Liver (tissue), 3 donors: ENCODE measurements at regions not wholly inside any gene's neighbourhood (a gene's known extent, or its start where the extent isn't known, plus 50 kb on each side); places are given as distances from the start of the nearest gene placed in this dataset.

Experiments used
- CTCF ChIP-seq: fragments of 150-350 bp; IDR thresholded peaks from 2 replicates; pipeline ENCODE4 v1.5.1; 2017; ENCODE audit warnings: improper control_type of control experiment, low read depth, low read length; ENCODE audit not compliant: missing input control
- EGR1 ChIP-seq, 2 donors: IDR thresholded peaks; 2 replicates each; pipeline ENCODE4 v1.6.1; 2016 to 2018; ENCODE audit warnings: antibody characterized with exemption in 2 of 2, low read depth in 2 of 2
- FOXA1 ChIP-seq: IDR thresholded peaks from 2 replicates; pipeline ENCODE4 v1.6.1; 2016; ENCODE audit warnings: antibody characterized with exemption
- FOXA2 ChIP-seq: IDR thresholded peaks from 2 replicates; pipeline ENCODE4 v1.6.1; 2016; ENCODE audit warnings: antibody characterized with exemption
- GABPA ChIP-seq, 2 donors: IDR thresholded peaks in 1 of 2; conservative IDR thresholded peaks in 1 of 2; 2 replicates each; pipeline ENCODE4 v1.6.1; 2016; ENCODE audit warnings: antibody characterized with exemption in 2 of 2, mild to moderate bottlenecking in 1 of 2, moderate library complexity in 1 of 2
- MAX ChIP-seq: IDR thresholded peaks from 2 replicates; pipeline ENCODE4 v1.6.1; 2016; ENCODE audit warnings: antibody characterized with exemption
- NR2F2 ChIP-seq: IDR thresholded peaks from 2 replicates; pipeline ENCODE4 v1.6.1; 2016; ENCODE audit warnings: antibody characterized with exemption
- REST ChIP-seq: IDR thresholded peaks from 2 replicates; pipeline ENCODE4 v1.6.1; 2016; ENCODE audit warnings: antibody characterized with exemption, mild to moderate bottlenecking
- RXRA ChIP-seq, 2 donors: IDR thresholded peaks; 2 replicates each; pipeline ENCODE4 v1.6.1; 2017 to 2018; ENCODE audit warnings: antibody characterized with exemption in 2 of 2, mild to moderate bottlenecking in 1 of 2
- TAF1 ChIP-seq: conservative IDR thresholded peaks from 2 replicates; pipeline ENCODE4 v1.6.1; 2016; ENCODE audit warnings: antibody characterized with exemption, mild to moderate bottlenecking
- YY1 ChIP-seq: IDR thresholded peaks from 2 replicates; pipeline ENCODE4 v1.6.1; 2016; ENCODE audit warnings: antibody characterized with exemption, mild to moderate bottlenecking
- donor health status: healthy.
- donor health status: healthy.

DNA sequence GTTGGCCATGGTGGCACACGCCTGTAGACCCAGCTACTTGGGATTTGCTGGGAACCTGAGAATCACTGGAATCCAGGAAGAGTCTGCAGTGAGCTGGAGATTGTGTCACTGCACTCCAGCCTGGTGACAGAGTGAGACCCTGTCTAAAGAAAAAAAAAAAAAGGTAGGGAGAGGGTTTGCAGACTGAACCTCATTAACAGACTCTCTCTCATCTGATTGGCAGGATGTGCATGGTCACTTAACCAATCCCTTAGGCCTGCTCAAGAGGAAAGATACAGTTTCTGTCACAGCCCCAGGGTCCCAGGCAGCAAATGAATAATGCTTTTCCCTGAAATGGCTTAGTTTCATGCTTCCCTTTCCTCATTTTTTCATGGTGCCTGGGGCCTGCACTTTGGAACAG, 160.5 kb upstream of the KCNJ16 start:
- no peak for TF ChIP-seq CTCF
- TF ChIP-seq YY1 = no peak
- no peak for TF ChIP-seq FOXA1
- no peak for TF ChIP-seq GABPA (IDR thresholded peaks at IDR 0.05 in 1 of 2, conservative IDR thresholded peaks at IDR 0.05 in 1 of 2)
- no peak for TF ChIP-seq NR2F2
- no peak for TF ChIP-seq REST
- no peak for TF ChIP-seq MAX
- TF ChIP-seq EGR1 (IDR thresholded peaks at IDR 0.05; ENCODE audit: low read depth in 2 of 2) = no peak
- TF ChIP-seq TAF1 = no peak
- TF ChIP-seq FOXA2 = no peak
- TF ChIP-seq RXRA (IDR thresholded peaks at IDR 0.05) = no peak
